ENCODE measurements at regions not wholly inside any gene's neighbourhood (a gene's known extent, or its start where the extent isn't known, plus 50 kb on each side); places are given as distances from the start of the nearest gene placed in this dataset.

GRCh38 chr10:117684046-117684610 lies 141.6 kb downstream of the EMX2 start:
- TF ChIP-seq CTCF (IDR thresholded peaks at IDR 0.05): no peak
- TF ChIP-seq POLR2A (IDR thresholded peaks at IDR 0.05): no peak
- TF ChIP-seq POLR2AphosphoS5 (IDR thresholded peaks at IDR 0.05): no peak
- intact Hi-C loops (cut with DNase I; ENCODE audit: low total_unique reads): no loop called here

GRCh38 chr10:117684672-117685211 lies 142.2 kb downstream of the EMX2 start:
- DNase-seq (ENCODE audit: low spot score in 2 of 2): peak in 1 of 2 donors; percentile 21
- intact Hi-C loops (cut with DNase I; ENCODE audit: low total_unique reads): no loop called here

More at GRCh38 chr10:117684046-117684610, 141.6 kb downstream of the EMX2 start:
- Histone ChIP-seq H3K4me1 (no peaks in the 10 kb centered on the region), H3K9me3 (no peaks in the 10 kb centered on the region), H3K4me3 (no peak overlapping the region), H3K36me3 (no peaks in the 10 kb centered on the region), H3K27ac (no peak overlapping the region), H3K27me3 (no peaks in the 10 kb centered on the region)
- no peak for DNase-seq (ENCODE audit: low spot score in 2 of 2)

GRCh38 chr10:117685431-117685830 lies 142.9 kb downstream of the EMX2 start:
- Histone ChIP-seq H3K4me3 (no peak overlapping the region), H3K27me3 (no peaks in the 10 kb centered on the region), H3K36me3 (no peaks in the 10 kb centered on the region), H3K9me3 (no peaks in the 10 kb centered on the region), H3K4me1 (no peaks in the 10 kb centered on the region), H3K27ac (no peak overlapping the region)
- TF ChIP-seq POLR2A (IDR thresholded peaks at IDR 0.05) (no peak), CTCF (IDR thresholded peaks at IDR 0.05) (no peak)
- DNase-seq (ENCODE audit: low spot score in 2 of 2): no peak
- intact Hi-C loops (cut with DNase I; ENCODE audit: low total_unique reads): no loop called here

More at GRCh38 chr10:117684672-117685211, 142.2 kb downstream of the EMX2 start:
- Histone ChIP-seq H3K27ac (no peak overlapping the region), H3K4me1 (no peaks in the 10 kb centered on the region), H3K9me3 (no peaks in the 10 kb centered on the region), H3K36me3 (no peaks in the 10 kb centered on the region), H3K27me3 (no peaks in the 10 kb centered on the region), H3K4me3 (peak overlapping the region in 1 of 3 donors; percentile 32)
- TF ChIP-seq POLR2A (IDR thresholded peaks at IDR 0.05): no peak
- TF ChIP-seq CTCF (IDR thresholded peaks at IDR 0.05): no peak
- TF ChIP-seq POLR2AphosphoS5 (IDR thresholded peaks at IDR 0.05): no peak

GRCh38 chr10:117686606-117687005 lies 144.1 kb downstream of the EMX2 start:
- Histone ChIP-seq H3K27me3 (no peaks in the 10 kb centered on the region), H3K4me1 (no peaks in the 10 kb centered on the region), H3K36me3 (no peaks in the 10 kb centered on the region), H3K4me3 (no peak overlapping the region), H3K9me3 (no peaks in the 10 kb centered on the region), H3K27ac (no peak overlapping the region)
- intact Hi-C loops (cut with DNase I; ENCODE audit: low total_unique reads): no loop called here
- TF ChIP-seq POLR2A (IDR thresholded peaks at IDR 0.05): no peak
- no peak for TF ChIP-seq POLR2AphosphoS5 (IDR thresholded peaks at IDR 0.05)
- TF ChIP-seq CTCF (IDR thresholded peaks at IDR 0.05): no peak
- DNase-seq (ENCODE audit: low spot score in 2 of 2): no peak

- Histone ChIP-seq H3K27me3 (no peaks in the 10 kb centered on the region), H3K36me3 (no peaks in the 10 kb centered on the region), H3K27ac (no peak overlapping the region), H3K9me3 (no peaks in the 10 kb centered on the region), H3K4me1 (no peaks in the 10 kb centered on the region), H3K4me3 (no peak overlapping the region)
- TF ChIP-seq CTCF (IDR thresholded peaks at IDR 0.05) (no peak), POLR2AphosphoS5 (IDR thresholded peaks at IDR 0.05) (no peak), POLR2A (IDR thresholded peaks at IDR 0.05) (no peak)
- DNase-seq (ENCODE audit: low spot score in 2 of 2): no peak
- intact Hi-C loops (cut with DNase I; ENCODE audit: low total_unique reads): no loop called here
Measured at GRCh38 chr10:117688358-117688757, 145.8 kb downstream of the EMX2 start.
